Inflammatory macrophage treated with lipopolysaccharide for 1 hour (primary cell): ENCODE measurements at regions not wholly inside any gene's neighbourhood (a gene's known extent, or its start where the extent isn't known, plus 50 kb on each side); places are given as distances from the start of the nearest gene placed in this dataset.

Experiments
- DNase-seq, 2 donors: peaks; one replicate each; pipeline ENCODE4 v3.0.0-alpha.2; 2020 to 2022

- no peak for DNase-seq
Observed at GRCh38 chr6:141359953-141360352, 772.8 kb upstream of the GJE1 start.

- DNase-seq = no peak
Observed at GRCh38 chr6:141354191-141354955, 778.4 kb upstream of the GJE1 start.

DNA sequence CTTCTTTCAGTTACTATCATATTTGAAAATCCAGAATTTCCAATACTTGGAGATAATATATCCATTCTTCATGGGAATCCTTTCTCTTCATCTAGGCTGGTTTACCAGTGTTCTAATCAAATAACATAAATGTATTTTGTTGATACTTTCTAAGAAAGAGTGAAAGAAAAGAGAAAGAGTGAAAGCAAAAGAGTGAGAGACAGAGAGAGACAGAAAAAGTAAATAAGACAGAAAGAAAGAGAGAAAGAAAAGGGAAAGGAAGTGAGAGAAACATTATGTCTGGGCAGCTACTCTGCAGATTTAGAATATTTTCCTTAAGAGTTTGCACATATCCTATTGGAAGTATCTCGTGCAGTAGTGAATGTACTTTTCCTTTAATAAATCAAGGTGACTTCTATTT, 781.0 kb upstream of the GJE1 start:
- DNase-seq = no peak

- no peak for DNase-seq
Observed at GRCh38 chr6:141349710-141350109, 783.0 kb upstream of the GJE1 start.

GRCh38 chr6:141347906-141348492, 784.7 kb upstream of the GJE1 start:
- no peak for DNase-seq

DNA sequence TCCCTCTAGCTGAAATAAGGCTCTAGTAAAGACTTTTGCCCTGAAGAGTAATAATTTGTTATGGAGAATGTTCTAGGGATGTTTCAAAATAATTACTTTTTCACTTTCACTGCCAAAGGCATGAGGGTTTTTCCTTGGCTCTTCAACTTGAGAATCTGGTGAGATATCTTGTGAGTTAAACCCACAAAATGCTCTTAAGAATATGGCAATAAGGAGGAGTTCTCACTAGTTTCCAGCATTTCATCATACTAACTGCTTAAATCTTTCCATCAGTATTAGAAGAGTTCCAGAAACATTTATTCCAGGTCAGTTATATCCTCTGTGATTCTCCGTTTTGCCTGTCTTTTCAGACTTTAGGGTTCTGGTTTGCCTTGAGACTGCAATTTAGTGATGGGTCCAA, 785.6 kb upstream of the GJE1 start:
- DNase-seq = no peak

- DNase-seq = no peak
Observed at GRCh38 chr6:141346535-141346934, 786.2 kb upstream of the GJE1 start.

DNA sequence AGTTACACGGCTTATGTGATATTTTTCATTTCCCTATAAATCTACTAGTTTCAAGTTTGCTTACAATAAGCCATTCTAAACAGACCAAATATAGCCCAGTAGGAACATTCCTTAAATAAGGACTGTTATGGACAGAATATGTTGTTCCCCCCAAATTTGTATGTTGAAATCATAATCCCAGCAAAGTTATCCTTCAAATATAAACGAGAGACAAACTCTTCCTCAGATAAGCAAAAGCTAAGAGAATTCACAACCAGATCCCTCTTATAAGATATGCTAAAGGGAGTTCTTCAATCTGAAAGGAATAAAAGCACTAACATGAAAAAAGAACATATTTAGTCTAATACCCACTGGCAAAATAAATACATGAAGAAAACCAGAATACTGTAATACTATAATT, 795.5 kb upstream of the GJE1 start:
- DNase-seq = no peak

DNA sequence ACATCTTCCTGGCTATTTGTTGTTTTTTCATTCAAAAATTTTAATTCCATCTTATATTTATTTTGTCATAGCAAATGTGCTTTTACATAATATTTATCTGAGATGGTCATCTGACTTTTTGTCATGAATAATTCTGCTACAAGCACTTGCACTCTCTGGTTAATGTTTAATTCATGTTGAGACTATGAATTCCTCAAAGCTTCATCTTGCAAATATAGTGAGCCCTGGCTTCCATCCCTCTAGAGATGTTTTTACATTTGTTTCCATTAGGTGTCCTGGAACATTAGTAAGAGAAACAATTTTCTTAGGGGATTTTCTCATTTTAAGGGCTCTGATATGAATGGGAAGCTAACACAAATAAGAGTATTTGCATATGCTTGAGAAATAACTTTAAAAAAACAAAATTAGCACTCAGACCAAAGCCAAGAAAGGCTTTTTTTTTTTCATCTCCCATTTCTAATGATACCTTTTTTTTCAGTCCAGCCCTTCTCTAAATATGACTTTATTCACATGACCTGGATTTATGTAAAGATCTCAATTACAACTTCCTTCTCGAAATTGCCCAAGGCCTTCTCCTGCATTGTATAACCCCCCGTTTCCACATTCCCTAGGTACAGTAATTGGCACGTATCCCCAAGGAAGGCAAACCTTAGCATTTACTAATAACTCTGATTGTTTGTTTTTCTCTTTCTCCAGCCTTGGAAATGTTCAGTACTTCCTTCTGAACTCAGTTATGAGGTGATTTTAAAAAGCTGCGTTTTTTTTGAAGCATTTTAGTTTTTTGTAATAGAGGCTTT, 797.0 kb upstream of the GJE1 start:
- no peak for DNase-seq

DNA sequence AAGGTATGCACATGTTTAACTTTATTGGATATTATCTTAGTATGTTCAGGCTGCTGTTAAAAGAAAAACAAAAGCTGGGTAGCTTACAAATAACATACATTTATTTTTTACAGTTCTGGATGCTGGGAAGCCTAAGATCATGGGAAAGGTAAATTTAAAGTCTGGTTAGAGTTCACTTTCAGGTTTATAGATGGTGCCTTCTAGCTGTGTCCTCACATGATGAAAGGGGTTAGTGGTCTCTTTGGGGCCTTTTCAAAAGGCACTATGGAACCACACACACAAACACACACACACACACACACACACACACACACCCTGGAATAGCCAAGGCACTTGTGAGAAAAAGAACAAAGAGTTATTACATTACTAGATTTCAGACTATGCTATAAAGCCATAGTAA, 805.8 kb upstream of the GJE1 start:
- no peak for DNase-seq

GRCh38 chr6:141326426-141326825, 806.3 kb upstream of the GJE1 start:
- DNase-seq = peak; percentile 2 to 18

- DNase-seq = no peak
Observed at GRCh38 chr6:141321493-141322347, 811.0 kb upstream of the GJE1 start.

DNA sequence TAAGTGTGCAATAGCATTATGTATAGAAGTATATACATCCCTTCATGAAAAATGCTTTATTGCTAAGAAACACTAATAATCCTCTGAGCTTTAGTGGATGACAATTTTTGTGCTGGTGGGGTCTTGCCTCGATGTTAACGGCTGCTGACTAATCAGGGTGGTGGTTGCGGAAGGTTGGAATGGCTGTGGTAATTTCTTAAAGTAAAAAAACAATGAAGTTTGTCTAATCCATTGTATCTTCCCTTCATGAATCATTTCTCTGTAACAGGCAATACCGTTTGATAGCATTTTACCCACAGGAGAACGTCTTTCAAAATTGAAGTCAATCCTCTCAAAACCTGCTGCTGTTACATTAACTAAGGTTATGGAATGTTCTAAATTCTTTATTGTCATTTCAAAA, 816.5 kb upstream of the GJE1 start:
- DNase-seq = no peak

DNA sequence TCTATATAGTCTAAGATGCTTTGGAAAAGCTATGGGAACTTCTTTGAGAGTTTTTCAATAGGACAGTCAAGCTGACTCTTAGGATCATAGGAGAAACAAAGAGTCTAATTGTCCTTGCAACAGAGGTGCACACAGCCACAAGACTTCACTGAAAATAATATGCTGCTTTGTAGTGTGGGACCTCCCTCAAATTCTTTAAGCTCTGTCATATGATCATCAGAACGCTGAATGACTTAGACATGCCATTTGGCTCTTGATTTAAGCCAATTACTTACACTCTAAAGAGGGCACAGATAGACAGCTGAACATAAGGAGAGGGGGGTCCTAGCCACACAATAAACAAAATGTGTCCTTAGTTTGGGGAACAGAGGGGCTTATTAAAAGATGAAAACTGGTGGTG, 818.7 kb upstream of the GJE1 start:
- no peak for DNase-seq

GRCh38 chr6:141309295-141309694, 823.4 kb upstream of the GJE1 start:
- no peak for DNase-seq

DNA sequence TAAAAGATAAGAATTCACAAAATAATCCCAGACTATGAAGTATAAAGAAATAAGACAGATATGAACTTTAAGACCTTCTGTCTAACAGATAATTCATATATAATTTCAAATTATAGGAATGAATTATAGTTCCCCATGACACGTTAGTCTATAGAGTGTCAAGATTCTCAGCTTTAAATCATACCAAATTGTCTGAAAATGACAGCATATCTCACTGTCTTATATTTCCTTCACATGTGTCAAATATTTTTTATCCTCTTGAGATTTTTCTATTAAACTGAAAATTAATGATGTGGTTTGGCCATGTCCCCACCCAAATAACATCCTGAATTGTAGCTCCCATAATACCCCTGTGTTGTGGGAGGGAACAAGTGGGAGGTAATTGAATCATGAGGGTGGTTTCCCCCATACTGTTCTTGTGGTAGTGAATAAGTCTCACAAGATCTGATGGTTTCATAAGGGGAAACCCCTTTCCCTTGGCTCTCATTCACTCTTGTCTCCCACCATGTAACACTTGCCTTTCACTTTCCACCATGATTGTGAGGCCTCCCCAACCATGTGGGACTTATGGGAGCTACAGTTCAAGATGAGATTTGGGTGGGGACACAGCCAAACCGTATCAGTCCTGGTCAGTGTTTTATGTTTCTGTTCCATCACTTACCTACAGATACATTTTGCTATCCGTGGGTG, 825.3 kb upstream of the GJE1 start:
- DNase-seq = peak in 1 of 2 donors; percentile 20

DNA sequence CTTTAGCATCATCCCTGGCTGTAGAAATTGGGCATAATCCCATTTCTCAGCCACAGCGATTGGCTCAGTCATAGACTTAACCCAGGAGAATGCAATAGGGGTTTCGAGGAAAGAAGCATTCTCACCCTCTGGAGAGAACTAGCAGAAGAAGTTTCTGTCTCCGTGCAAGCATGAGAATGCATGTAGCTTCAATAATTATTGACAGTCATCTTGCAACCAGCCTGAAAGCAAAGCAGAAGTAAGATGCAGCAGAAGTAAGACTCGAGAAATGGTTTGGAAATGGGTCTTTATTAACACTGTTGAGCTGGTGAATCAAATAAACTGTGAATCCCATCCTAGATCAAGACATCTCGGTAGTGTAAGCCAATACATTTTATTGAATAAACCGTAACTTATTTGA, 828.8 kb upstream of the GJE1 start:
- DNase-seq = no peak

DNA sequence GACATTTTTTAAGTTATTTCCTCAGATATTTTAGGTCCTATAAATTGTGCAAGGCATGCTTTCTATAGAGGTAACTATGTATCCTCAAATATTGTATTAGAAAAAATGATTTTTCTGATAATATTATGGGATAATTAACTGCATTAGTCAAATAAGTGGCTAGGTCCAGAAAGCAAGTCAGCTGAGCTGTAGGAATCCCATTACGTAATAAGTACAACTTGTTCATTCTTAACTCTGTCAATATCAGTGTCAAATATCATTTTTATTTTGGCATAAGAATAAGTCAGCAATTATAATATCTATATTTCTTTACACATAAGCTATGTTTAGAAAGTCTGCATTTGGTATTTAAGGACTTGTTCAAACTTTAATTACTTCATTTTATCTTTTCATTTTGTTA, 830.9 kb upstream of the GJE1 start:
- no peak for DNase-seq

DNA sequence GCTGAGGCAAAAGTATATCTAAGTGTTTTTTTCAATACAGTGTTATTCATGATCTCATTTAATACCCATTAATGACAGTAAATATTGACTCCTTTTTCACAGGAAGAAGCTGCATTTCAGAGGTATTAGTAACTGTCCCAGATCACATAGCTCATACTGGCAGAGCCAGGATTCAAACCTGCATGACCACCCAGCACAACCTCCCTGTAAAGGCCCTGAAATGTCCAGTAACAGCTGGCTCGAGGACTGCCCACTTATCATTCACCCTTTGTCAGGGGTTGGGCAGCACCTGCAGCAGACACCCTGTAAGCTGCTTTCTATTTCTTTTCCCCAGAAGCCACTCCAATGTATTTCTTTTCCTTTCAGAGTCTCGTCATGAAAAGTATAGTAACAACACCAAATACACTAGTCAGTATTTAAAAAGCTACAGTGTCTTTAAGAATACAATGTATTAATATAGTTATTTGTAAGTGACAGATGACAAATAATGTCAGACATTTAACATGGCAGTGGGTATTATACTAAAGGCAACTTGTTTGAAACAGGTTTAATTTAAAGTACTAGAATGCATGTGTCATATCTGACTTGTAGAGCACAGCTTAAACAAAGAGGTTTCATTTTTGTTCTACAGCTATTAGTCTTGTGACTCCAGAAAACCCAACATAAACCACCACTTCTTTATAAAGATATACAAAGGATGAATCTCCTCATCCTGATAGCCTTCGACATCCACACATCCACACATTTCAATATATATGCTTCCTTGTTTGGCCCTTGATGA, 841.6 kb upstream of the GJE1 start:
- peak in 1 of 2 donors; percentile 13 for DNase-seq

GRCh38 chr6:141288947-141289346, 843.8 kb upstream of the GJE1 start:
- DNase-seq = no peak

GRCh38 chr6:141282263-141282662, 850.5 kb upstream of the GJE1 start:
- DNase-seq = no peak

DNA sequence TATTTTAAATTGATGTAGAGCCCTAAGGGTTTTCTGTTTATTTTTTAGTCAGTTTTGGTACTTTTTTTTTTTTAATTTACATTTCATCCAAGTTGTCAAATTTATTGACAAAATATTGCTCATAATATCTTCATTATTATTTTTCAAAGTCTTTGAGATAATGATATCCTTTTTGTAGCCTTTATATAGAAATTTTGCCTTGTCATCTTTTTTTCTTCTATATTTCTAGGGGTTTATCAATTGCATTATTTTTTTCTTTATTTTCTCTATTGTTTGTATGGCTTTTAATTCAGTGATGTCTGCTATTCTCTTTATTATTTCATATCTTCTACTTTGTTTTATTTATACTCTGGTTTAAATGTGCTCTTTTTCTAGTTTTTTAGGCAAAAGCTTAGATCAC, 863.0 kb upstream of the GJE1 start:
- DNase-seq = no peak
